Osteocyte (in vitro differentiated cells): ENCODE measurements at regions not wholly inside any gene's neighbourhood (a gene's known extent, or its start where the extent isn't known, plus 50 kb on each side); places are given as distances from the start of the nearest gene placed in this dataset.

Experiments used
- DNase-seq: peaks from one replicate; pipeline ENCODE4 v3.0.0; 2021; ENCODE audit warnings: mixed read lengths; ENCODE audit not compliant: unreplicated experiment; ENCODE audit errors: extremely low spot score
- H3K27ac Mint-ChIP-seq: one replicate; pipeline ENCODE4 v1.8.0; 2021; ENCODE audit warnings: mild to moderate bottlenecking, mixed read lengths; ENCODE audit not compliant: unreplicated experiment
- H3K27me3 Mint-ChIP-seq: one replicate; pipeline ENCODE4 v1.8.0; 2021; ENCODE audit warnings: mixed read lengths; ENCODE audit not compliant: unreplicated experiment
- H3K36me3 Mint-ChIP-seq: one replicate; pipeline ENCODE4 v1.8.0; 2021; ENCODE audit warnings: mixed read lengths; ENCODE audit not compliant: unreplicated experiment
- H3K4me1 Mint-ChIP-seq: one replicate; pipeline ENCODE4 v1.8.0; 2021; ENCODE audit warnings: mixed read lengths; ENCODE audit not compliant: unreplicated experiment
- H3K4me3 Mint-ChIP-seq: one replicate; pipeline ENCODE4 v1.8.0; 2021; ENCODE audit warnings: mild to moderate bottlenecking, moderate library complexity, mixed read lengths; ENCODE audit not compliant: unreplicated experiment
- H3K9me3 Mint-ChIP-seq: one replicate; pipeline ENCODE4 v1.8.0; 2021; ENCODE audit warnings: mixed read lengths; ENCODE audit not compliant: unreplicated experiment
- CTCF ChIP-seq: fragments of 200-600 bp; sonication (generic); IDR thresholded peaks from 2 replicates; pipeline ENCODE4 v1.5.0; 2021; ENCODE audit warnings: antibody characterized with exemption, mild to moderate bottlenecking, moderate library complexity

GRCh38 chr4:16952896-16953630, 54.6 kb upstream of the LDB2 start:
- no peak for TF ChIP-seq CTCF
- Mint-ChIP-seq H3K9me3 (peaks cover 7% of the 10 kb centered on the region), H3K4me3 (no peak overlapping the region)

GRCh38 chr4:16952462-16952871, 54.0 kb upstream of the LDB2 start:
- peak; percentile 23 for DNase-seq
- Mint-ChIP-seq H3K4me3 (no peak overlapping the region), H3K27ac (no peak overlapping the region), H3K36me3 (no peaks in the 10 kb centered on the region), H3K27me3 (no peaks in the 10 kb centered on the region), H3K4me1 (peaks cover 8% of the 10 kb centered on the region), H3K9me3 (peaks cover 7% of the 10 kb centered on the region)
- TF ChIP-seq CTCF: no peak

More at GRCh38 chr4:16952896-16953630, 54.6 kb upstream of the LDB2 start:
- no peak for DNase-seq
- Mint-ChIP-seq H3K36me3 (no peaks in the 10 kb centered on the region), H3K27ac (no peak overlapping the region), H3K27me3 (no peaks in the 10 kb centered on the region), H3K4me1 (peaks cover 8% of the 10 kb centered on the region)
